Gastrocnemius medialis (tissue), 4 donors: ENCODE measurements at regions not wholly inside any gene's neighbourhood (a gene's known extent, or its start where the extent isn't known, plus 50 kb on each side); places are given as distances from the start of the nearest gene placed in this dataset.

Source experiments
- CTCF ChIP-seq, 5 experiments: fragments of 450-650 bp in 3 of 5; fragments of 200-600 bp in 2 of 5; sonication (generic) in 2 of 5; IDR thresholded peaks in 4 of 5; conservative IDR thresholded peaks in 1 of 5; 1 replicate in 4 of 5; 2 replicates in 1 of 5; pipeline ENCODE4 v1.5.1; 2016 to 2019; ENCODE audit warnings: antibody characterized with exemption in 5 of 5, mild to moderate bottlenecking in 3 of 5, moderate library complexity in 3 of 5
- POLR2A ChIP-seq, 2 donors: fragments of 450-650 bp; IDR thresholded peaks; one replicate each; pipeline ENCODE4 v1.6.1; 2017; ENCODE audit warnings: antibody characterized with exemption in 2 of 2, mild to moderate bottlenecking in 2 of 2, moderate library complexity in 2 of 2

DNA sequence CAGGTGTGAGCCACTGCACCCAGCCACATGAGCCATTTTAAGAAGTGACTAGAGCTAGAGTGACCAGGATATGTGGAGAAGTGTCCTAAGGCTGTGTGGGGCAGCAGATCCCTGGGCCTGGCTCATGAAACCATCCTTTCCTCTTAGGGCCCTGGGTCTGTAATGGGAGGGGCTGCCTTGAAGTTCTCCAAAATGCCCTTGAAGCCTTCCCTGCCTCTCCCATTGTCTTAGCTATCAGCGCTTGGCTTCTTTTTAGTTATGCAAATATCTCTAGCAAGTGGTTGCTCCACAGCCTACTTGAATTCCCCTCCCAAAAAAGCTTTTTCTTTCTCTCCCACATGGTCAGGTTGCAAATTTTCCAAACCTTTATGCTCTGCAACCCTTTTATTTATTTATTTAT is 112.4 kb upstream of the SPATA16 start:
- no peak for TF ChIP-seq CTCF (IDR thresholded peaks at IDR 0.05 in 4 of 5, conservative IDR thresholded peaks at IDR 0.05 in 1 of 5)
- TF ChIP-seq POLR2A (IDR thresholded peaks at IDR 0.05) = no peak
